Superior temporal gyrus (tissue), 1 donor: ENCODE measurements at regions not wholly inside any gene's neighbourhood (a gene's known extent, or its start where the extent isn't known, plus 50 kb on each side); places are given as distances from the start of the nearest gene placed in this dataset.

Source experiments
- DNase-seq: peaks from one replicate; pipeline ENCODE4 v3.0.0-alpha.2; 2016; ENCODE audit errors: extremely low spot score

DNA sequence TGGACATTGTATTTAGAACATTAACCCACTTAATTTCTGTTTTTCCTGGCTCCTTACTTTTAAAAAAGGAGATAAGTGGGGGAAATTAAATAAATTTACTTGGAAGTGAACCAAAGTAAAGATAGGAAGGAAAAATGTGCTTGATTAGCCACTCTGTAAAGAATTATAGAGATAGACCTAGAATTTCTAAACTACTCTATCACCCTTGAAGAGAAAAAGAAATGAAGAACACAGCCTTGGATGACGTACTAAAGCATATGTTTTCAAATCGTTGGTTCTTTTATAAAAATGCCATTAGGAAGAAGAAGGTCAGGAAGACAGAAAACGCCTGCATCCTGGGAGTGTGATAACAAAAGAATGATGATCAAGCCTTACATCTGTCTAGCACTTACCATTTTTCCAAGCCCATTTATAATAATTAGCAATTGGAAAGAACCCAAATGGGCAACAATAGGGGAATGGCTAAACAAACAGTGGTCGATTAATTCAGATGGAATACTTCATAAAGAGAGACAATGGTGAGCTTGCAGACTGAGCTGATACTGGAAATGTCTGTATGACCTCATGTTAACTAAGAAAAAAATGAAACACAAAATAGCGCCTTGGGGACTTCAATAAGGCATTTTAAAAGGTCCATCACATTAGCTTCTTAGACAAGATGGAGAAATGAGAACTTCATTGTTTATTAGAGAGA lies 81.0 kb upstream of the LRRC55 start:
- DNase-seq, result no peak

DNA sequence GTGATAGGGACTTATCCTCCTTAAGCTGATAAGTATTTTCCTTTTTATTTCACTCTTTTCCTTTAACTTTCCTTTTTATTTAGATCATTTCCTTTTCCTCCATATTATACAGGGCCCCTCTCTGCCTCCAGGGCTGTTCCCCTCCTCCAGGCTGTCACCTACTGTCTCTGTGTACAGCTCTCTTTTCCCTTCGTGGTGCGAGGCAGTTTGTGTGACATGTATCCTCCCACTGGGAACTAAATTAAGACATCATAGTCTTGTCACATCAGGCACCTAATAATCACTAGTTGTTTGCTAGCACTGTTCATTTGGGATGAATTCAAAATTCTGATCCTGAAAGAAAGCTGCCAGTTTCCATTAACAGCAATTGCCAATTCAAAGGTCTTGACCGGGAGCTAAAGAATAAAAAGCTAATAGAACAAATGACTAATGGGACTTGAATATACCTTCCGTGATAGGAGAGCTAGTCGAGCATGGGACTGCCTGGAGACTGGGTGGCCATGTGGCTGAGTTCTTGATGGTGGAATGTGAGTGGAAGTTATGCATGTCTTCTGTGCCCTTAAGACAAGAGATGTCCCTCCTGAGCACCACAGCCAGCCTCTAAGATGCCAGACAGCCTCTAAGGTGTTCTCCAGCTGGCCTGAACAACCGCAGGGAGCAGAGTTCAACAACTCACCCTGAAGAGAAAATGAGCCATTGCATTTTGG lies 77.7 kb upstream of the LRRC55 start:
- DNase-seq, result no peak

DNA sequence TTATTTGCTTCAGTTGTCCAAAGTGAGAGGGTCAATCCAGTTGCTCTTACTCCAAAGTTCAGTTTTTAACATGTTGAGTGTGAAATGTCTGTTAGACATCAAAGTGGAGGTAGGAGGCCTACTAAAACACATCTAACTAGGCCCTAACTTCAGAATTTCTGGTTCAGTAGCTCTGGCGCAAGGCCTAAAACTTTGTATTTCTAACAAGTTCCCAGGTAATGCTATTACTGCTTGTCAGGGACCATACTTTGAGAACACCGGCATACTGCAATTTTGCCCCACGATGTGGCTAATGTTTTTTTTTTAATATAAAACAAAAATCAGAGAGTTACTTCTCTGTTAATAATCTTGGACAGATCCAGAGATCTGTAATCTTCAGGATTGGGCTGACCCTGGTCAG lies 72.4 kb upstream of the LRRC55 start:
- no peak for DNase-seq

DNA sequence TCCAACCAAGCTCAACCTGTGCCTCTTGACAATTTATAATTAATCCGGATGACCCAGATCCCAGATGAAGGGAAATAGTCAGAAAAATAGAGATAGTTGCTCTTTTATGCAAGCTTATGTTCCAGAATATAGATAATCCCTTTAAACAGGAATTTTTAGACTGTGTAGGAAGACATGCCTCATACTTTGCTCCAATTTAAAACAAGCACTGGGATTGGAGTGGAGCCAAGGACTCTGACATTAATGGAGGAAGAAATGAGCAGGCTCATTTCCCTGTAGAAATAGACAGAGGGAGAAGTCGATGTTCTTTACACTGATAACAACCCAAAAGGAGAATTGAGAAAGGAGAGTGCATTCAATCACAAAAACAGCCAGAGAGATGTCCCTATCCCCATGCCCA lies 70.1 kb upstream of the LRRC55 start:
- DNase-seq, result peak; percentile 31

DNA sequence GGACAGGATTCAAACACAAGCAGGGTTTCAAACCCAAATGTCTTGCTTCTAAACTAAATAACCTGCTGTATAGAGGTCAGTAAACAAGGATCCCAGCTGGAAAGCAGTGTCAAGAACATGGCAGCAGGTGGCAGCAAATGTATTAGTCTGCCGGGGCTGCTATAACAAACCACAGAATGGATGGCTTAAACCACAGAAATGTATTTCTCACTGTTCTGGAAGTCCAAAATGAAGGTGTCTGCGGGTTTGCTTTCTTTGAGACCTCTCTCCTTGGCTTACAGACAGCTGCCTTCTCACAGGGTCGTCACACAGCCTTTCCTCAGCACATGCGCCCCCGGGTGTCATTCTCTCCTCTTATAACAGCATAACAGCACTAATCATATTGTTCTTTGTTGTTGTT lies 65.1 kb upstream of the LRRC55 start:
- DNase-seq, result no peak

DNA sequence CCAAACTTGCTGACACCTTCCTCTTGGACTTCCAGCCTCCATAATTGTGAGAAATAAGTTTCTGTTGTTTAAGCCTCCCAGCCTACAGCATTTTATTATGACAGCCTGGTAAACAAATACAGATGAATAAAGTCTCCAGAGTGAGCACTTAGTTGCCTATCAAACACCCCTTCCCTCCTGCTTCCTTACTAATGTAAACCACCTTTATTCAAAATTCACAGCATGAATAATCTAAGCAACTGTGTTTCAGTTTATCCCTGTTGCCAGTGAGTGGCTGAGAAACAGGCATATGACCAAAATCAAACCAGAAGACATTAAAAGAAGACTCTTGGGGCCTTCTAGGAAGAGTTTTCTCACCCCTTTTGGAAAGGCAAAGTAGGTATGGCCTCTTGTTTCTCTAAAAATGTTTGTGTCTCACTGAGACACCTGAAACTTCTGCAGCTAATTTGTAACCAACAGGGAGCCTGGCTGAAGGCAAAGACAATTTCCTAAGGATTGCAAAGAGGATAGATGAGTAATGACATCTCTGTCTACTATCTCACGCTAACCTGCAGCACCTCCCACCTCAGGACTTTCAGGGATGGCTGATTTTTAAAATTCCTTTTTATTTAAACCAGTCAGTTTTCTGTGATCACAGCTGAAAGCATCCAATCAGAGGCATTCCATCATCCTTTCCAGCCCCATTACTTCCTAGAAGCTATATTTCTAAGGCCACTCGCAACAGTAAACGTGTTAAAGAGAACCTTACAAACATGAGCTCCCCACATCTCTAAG lies 61.4 kb upstream of the LRRC55 start:
- DNase-seq, result no peak

DNA sequence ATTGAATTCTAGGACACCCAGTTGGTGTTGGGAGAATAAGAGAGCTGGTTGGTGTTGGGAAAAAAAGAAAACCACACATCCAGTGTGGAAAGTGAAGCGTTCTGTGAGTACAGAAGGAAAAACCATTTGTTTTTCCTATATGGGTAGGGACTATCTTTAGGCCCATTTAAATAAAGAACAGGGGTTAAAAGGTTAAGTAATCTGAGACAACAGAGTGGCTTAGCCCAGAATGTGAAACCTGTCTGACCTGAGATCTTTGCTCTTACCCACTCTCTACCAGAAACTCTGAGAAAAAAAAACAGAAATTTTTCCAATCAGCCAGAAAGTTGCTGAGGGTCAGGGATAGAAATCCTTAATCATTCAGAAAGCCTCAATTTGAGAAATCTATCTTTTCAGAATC lies 59.8 kb upstream of the LRRC55 start:
- DNase-seq, result no peak

DNA sequence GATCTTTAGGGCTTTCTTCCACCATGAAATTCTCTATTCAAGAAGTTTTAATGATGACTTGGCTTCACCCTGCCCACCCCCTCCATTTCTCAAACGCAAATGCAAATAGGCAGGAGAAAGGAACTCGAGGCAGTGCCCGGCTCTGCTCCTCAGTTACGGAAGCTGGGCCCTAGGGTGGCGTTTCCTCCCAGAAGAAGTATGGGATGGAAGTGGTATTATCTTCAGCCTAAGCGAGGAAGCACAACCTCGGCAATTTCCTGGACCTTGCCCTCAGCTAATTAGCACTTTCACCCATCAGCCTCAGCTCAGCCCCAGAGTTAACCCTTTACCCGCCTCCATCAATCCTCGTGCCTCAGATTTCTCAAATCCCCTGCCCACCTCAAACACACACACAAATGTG lies 58.2 kb upstream of the LRRC55 start:
- DNase-seq, result no peak

DNA sequence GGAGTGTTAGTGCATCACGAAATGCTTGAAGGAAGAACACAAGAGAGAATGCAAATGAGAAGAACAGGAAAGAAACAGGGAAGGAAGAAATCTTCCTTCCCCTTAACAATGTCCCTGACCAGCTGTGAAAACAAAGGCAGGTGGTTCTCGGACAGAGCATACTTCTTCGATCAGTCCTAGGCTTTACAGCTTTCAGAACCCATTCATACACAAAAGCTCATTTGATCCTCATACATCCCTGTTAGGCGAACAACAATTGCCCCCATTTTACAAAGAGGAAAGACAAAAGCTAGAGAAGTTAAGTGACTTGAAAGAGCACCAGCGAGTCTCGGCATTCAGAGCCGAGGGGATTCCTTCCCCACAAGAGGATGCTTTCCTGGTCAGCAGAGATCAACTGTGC lies 57.2 kb upstream of the LRRC55 start:
- DNase-seq, result no peak

DNA sequence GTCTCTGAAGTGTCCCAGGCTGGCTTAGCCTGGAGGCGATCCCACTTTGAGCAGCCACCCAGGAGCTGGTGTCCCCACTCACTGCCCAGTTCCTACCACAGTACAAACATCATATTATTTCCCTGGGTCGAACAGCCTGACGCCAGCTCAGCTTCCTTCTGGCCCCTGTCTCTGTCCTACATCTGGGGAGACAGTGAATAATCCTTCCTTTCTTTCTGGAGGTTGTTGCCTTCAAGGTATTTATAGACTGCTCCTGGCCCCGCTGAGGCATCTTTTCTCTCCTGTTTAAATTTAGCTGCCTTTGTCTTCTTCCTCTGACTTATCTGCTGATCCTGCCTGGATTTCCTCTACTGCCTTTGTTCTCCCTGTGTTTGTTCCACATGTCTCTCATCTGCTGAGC lies 56.8 kb upstream of the LRRC55 start:
- no peak for DNase-seq

DNA sequence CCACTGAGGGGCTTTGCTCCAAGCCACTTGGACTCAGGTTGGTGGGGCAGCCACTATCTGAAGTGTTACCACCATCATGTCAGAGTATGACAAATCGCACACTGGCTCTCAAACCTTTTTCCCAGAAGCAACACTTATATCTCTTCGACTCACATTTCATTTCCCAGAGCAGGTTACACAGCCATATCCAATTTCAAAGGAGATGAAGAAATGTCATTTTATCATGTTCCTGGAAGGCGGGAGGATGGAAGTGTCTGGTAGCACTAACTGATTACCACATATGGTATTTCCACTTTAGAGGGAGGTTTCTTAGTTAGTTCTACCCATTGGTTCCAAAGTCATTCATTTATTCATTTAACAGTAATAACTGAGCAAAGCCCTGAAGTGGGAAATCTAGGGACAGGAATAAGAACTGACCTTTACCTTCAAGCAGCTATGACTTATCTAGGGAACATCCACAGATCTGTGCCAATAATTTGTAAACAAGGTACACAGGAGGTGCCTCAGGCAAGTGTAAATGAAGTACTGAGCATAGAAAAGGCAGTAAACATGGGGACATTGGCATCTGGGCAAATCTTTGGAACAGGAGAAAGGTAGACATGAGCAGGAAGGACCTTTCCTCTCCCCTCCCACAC lies 54.9 kb upstream of the LRRC55 start:
- DNase-seq, result no peak

DNA sequence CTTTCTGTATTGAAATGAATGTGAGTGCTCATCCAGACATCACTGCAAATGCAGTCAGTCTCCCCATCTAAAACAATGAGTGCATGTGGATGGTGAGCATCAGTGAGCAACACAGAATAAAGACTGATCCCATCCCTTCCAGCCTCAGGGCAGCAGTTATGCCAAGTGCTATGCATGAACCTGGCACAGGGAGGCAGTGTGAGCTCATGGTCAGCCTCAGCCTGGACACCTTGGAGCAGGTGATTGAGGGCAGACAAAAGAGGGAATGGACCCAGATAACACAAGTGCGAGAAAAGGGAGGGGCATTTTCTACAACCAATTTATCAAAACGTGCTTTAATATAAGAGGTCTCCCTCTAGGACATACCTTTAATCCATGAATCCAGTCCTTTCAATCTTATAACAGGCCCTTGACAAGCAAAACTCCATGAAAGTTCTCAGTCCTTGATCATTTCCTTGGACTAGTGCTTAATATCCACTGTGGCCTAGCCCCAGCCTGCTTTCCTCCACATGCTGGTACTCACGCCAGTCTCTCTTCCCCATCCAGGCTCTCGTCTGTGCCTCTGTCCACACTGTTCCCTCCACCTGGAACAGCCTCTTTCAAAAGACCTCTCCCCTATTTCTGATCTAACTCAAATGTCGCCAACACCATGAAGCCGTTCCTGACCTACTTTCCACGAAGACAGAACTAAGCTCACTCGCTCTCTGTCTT lies 50.5 kb upstream of the LRRC55 start:
- no peak for DNase-seq
